GM12872 (cell line): ENCODE measurements at regions not wholly inside any gene's neighbourhood (a gene's known extent, or its start where the extent isn't known, plus 50 kb on each side); places are given as distances from the start of the nearest gene placed in this dataset.

Source experiments
- TF ChIP-seq, protein P1 (sequence below): IDR thresholded peaks from 3 replicates; pipeline ENCODE4 v1.5.1; 2011; ENCODE audit warnings: low read depth, mild to moderate bottlenecking, low read length, moderate library complexity; ENCODE audit not compliant: insufficient read depth

DNA sequence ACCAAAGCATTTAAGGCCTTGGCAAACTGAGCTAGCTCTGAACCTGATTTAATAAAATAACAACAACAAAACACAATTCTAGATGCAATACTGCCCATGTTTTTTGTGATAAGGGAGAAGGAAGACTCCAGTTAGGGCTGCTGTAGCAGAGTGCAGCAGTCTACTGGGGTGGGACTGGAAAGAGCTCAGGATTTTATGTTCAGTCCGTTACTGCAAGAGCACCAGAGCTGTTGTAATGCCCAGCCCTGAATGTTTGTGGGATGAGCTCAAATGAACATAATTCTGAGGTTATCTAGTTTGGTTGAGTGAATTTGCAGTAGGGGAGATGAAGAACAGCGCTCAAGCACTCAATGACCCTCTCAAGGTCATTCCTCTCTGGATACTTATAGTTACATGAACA is 743.8 kb downstream of the FAT4 start:
- TF ChIP-seq, protein P1, sequence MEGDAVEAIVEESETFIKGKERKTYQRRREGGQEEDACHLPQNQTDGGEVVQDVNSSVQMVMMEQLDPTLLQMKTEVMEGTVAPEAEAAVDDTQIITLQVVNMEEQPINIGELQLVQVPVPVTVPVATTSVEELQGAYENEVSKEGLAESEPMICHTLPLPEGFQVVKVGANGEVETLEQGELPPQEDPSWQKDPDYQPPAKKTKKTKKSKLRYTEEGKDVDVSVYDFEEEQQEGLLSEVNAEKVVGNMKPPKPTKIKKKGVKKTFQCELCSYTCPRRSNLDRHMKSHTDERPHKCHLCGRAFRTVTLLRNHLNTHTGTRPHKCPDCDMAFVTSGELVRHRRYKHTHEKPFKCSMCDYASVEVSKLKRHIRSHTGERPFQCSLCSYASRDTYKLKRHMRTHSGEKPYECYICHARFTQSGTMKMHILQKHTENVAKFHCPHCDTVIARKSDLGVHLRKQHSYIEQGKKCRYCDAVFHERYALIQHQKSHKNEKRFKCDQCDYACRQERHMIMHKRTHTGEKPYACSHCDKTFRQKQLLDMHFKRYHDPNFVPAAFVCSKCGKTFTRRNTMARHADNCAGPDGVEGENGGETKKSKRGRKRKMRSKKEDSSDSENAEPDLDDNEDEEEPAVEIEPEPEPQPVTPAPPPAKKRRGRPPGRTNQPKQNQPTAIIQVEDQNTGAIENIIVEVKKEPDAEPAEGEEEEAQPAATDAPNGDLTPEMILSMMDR, result no peak

DNA sequence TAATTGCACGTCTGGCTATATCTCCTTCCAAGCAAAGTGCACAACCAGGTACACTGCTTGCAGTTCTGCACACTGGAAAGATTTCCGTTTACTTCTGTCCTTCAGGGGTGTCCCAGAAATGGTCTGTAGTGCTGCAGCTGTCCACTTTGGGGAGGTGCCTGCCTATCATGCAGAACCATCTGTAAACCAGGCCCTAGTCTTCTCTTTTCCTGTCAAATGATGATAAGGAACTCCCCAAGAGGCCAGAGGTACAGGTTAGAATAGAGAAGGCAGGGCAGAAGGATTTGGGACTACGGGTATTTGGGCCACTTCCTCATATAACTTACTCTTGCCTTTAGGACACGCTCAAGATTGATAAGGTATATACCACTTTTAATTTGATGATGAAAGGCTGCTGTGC is 746.9 kb downstream of the FAT4 start:
- TF ChIP-seq, protein P1, result no peak

DNA sequence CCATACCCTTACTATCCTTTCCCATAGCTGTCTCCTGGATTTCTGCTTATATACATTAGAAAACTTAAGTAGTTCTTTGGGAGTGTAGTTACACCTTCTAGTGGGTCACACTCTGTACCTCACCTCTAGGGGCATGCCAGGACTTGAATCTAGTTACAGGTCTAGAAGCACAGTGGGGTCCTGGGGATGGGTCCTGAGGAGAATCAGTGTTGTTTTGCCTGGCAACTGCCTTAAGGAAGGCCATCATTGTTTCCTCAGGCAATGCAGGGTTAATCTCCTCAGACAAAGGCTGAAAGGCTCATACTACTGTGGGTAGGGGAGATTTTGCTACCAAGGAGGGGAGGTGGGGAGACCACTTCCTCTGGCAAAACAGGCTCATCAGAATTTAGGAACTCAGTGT is 750.3 kb downstream of the FAT4 start:
- TF ChIP-seq, protein P1, result no peak

DNA sequence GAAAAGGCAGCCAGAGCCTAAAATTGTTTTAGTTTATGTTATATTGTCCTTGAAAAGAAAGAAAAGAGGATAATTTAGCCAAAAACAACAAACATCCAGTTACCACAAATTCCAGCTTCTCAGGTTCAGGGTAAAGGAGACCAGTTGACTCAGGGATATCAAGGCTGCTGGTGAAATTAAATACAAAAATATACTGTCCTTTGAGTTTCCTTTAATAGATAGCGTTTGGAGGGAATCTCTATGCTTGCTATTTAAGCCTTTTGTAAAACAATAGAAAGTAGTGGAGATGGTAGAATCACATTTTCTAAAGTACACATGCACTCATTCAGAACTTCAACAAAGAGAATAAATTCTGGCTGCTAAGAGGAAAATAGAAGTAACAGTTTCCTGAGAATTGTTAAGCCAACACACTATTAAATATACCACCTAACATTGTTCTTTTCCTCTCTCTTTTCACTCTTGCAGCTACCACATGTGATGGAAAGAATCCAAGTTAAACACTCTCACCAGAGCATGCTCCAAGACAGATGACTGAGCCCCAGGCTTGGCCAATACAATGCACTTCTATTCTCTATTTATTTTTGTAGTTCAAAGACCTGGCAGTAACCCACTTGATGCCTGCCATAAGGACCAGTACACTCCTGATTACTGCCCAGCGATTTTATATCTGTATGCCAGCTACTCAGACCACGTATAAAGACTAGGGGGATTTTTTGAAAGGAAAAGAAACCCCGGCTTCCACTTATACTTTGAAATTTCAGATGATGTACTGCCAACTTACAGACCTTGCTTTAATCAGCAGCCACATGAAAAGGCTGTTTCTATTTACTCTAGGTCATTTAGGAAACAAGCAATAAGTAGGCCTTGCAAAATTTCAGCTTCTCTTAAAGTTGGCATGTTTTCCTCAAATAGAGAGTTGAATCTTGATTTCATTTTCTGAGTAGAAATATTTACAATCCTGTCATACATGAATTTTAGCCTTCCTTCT is 756.9 kb downstream of the FAT4 start:
- TF ChIP-seq, protein P1, result no peak

- TF ChIP-seq, protein P1, result no peak
Measured at GRCh38 chr4:126081336-126081735, 766.6 kb downstream of the FAT4 start.

DNA sequence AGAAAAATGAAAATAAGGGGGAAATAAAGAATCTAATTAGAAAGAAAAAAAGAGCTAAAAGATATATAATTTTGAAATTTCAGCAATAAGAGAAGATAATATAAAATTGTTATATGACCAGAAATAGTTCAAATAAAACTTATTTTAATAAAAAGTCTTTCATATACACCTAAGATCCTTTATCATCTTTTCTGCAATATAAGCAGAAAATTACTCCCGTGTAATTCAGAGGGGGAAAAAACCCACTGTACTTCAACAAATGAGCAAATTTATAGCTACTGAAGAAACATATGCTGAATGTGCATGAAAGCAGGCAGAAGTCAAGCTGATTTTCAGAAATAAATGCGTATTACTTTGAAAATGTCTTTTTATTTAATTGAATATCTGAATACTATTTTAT is 771.3 kb downstream of the FAT4 start:
- TF ChIP-seq, protein P1, result no peak

- TF ChIP-seq, protein P1, result no peak
Measured at GRCh38 chr4:126087101-126087500, 772.3 kb downstream of the FAT4 start.
